ENCODE measurements at regions not wholly inside any gene's neighbourhood (a gene's known extent, or its start where the extent isn't known, plus 50 kb on each side); places are given as distances from the start of the nearest gene placed in this dataset.

DNA sequence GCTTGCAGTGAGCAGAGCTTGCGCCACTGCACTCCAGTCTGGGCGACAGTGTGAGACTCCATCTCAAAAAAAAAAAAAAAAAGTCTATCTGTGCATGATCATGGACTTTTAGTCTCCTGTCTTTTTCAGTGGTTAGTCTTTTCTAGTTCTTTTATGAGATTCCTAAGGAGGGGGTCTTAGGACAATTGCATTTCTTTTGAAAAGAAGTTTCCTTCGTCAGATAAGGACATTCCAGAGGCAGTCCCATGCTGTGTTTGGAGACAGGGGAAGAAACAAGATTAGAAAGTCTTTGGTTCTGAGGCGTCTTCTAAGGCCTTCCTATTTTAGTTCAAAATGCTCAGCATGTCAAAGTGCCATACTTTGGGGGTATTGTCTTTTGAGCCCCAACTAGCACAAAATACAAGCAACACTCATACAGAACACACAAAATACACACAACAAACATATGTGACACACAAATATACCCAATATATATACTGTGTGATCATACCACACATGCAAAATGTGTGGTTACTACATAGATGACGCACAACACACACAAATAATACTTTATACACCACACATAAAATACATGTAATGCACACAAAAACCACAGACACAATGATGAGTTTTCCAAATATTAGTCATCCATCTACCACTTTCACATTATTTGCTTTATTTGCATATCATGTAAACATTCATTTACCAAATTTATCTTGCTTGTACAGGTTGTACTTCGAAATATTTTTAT, 394.5 kb downstream of the SPATA31D1 start:
- TF ChIP-seq EP300 (conservative IDR thresholded peaks at IDR 0.05; ENCODE audit: poor library complexity, severe bottlenecking): no peak
- TF ChIP-seq, protein P1, sequence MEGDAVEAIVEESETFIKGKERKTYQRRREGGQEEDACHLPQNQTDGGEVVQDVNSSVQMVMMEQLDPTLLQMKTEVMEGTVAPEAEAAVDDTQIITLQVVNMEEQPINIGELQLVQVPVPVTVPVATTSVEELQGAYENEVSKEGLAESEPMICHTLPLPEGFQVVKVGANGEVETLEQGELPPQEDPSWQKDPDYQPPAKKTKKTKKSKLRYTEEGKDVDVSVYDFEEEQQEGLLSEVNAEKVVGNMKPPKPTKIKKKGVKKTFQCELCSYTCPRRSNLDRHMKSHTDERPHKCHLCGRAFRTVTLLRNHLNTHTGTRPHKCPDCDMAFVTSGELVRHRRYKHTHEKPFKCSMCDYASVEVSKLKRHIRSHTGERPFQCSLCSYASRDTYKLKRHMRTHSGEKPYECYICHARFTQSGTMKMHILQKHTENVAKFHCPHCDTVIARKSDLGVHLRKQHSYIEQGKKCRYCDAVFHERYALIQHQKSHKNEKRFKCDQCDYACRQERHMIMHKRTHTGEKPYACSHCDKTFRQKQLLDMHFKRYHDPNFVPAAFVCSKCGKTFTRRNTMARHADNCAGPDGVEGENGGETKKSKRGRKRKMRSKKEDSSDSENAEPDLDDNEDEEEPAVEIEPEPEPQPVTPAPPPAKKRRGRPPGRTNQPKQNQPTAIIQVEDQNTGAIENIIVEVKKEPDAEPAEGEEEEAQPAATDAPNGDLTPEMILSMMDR (IDR thresholded peaks at IDR 0.05; ENCODE audit: poor library complexity, severe bottlenecking): no peak
- TF ChIP-seq EZH2 (IDR thresholded peaks at IDR 0.05; ENCODE audit: borderline replicate concordance, insufficient read depth, low read length, poor library complexity, severe bottlenecking): no peak
- no peak for TF ChIP-seq POLR2AphosphoS5 (IDR thresholded peaks at IDR 0.05)
- no peak for TF ChIP-seq TAF1 (IDR thresholded peaks at IDR 0.05; ENCODE audit: low read depth)
- TF ChIP-seq, protein P2, sequence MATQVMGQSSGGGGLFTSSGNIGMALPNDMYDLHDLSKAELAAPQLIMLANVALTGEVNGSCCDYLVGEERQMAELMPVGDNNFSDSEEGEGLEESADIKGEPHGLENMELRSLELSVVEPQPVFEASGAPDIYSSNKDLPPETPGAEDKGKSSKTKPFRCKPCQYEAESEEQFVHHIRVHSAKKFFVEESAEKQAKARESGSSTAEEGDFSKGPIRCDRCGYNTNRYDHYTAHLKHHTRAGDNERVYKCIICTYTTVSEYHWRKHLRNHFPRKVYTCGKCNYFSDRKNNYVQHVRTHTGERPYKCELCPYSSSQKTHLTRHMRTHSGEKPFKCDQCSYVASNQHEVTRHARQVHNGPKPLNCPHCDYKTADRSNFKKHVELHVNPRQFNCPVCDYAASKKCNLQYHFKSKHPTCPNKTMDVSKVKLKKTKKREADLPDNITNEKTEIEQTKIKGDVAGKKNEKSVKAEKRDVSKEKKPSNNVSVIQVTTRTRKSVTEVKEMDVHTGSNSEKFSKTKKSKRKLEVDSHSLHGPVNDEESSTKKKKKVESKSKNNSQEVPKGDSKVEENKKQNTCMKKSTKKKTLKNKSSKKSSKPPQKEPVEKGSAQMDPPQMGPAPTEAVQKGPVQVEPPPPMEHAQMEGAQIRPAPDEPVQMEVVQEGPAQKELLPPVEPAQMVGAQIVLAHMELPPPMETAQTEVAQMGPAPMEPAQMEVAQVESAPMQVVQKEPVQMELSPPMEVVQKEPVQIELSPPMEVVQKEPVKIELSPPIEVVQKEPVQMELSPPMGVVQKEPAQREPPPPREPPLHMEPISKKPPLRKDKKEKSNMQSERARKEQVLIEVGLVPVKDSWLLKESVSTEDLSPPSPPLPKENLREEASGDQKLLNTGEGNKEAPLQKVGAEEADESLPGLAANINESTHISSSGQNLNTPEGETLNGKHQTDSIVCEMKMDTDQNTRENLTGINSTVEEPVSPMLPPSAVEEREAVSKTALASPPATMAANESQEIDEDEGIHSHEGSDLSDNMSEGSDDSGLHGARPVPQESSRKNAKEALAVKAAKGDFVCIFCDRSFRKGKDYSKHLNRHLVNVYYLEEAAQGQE (IDR thresholded peaks at IDR 0.05; ENCODE audit: borderline replicate concordance): no peak
